ENCODE measurements at regions not wholly inside any gene's neighbourhood (a gene's known extent, or its start where the extent isn't known, plus 50 kb on each side); places are given as distances from the start of the nearest gene placed in this dataset.

DNA sequence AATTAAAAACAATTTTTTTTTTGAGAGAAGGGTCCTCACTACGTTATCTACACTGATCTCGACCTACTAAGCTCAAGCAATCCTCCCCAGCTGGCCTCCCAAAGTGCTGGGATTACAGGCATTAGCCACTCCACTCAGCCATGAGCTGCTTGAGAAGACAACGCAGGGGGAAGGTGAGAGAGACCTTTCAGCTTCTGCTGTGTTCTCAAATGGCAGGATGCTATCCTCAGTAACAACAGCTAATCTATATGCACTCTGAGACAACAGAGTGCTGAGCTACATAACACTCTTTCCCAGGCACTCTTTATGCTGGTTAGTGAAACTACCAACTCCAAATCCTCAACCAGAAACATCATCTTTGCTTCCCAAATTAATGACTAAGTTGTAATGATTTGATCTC, 526.1 kb downstream of the CCER1 start:
- DNase-seq (ENCODE audit: low spot score) (no peak), ATAC-seq (ENCODE audit: insufficient number of reproducible peaks, low FRiP score, low read depth) (no peak)
- Histone ChIP-seq H3K9me3 (no peaks in the 10 kb centered on the region), H3K27me3 (replicated peaks; ENCODE audit: insufficient read depth) (no peaks in the 10 kb centered on the region), H3K4me3 (no peak overlapping the region), H3K4me1 (ENCODE audit: control insufficient read depth in 1 of 2, low read depth in 2 of 2) (no peaks in the 10 kb centered on the region), H3K36me3 (no peaks in the 10 kb centered on the region), H3K27ac (no peak overlapping the region)
- TF ChIP-seq CTCF (IDR thresholded peaks at IDR 0.05) = no peak

GRCh38 chr12:90428465-90428864, 526.5 kb downstream of the CCER1 start:
- no peaks in the 10 kb centered on the region for H3K27me3 ChIP-seq (replicated peaks; ENCODE audit: insufficient read depth)
- H3K4me3 ChIP-seq = no peak overlapping the region
- no peak overlapping the region for H3K27ac ChIP-seq
- DNase-seq (ENCODE audit: low spot score) = no peak
- no peak for ATAC-seq (ENCODE audit: insufficient number of reproducible peaks, low FRiP score, low read depth)
- H3K9me3 ChIP-seq = no peaks in the 10 kb centered on the region
- no peaks in the 10 kb centered on the region for H3K4me1 ChIP-seq (ENCODE audit: control insufficient read depth in 1 of 2, low read depth in 2 of 2)
- TF ChIP-seq CTCF (IDR thresholded peaks at IDR 0.05) = no peak
- H3K36me3 ChIP-seq = no peaks in the 10 kb centered on the region

- Histone ChIP-seq H3K27ac (no peak overlapping the region), H3K36me3 (no peaks in the 10 kb centered on the region), H3K27me3 (replicated peaks; ENCODE audit: insufficient read depth) (no peaks in the 10 kb centered on the region), H3K9me3 (no peaks in the 10 kb centered on the region), H3K4me1 (ENCODE audit: control insufficient read depth in 1 of 2, low read depth in 2 of 2) (no peaks in the 10 kb centered on the region), H3K4me3 (no peak overlapping the region)
- no peak for ATAC-seq (ENCODE audit: insufficient number of reproducible peaks, low FRiP score, low read depth)
- no peak for TF ChIP-seq CTCF (IDR thresholded peaks at IDR 0.05)
- no peak for DNase-seq (ENCODE audit: low spot score)
These were observed 531.0 kb downstream of the CCER1 start for GRCh38 chr12:90423965-90424364.

DNA sequence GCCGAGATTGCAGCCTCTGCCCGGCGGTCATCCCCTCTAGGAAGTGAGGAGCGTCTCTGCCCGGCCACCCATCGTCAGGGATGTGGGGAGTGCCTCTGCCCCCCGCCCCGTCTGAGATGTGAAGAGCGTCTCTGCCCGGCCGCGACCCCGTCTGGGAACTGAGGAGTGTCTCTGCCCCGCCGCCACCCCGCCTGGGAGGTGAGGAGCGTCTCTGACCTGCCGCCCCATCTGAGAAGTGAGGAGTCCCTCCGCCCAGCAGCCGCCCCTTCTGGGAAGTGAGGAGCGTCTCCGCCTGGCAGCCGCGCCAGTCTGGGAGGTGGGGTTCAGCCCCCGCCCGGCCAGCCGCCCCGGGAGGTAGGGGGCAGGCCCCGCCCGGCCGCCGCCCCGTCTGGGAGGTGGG, 544.0 kb downstream of the CCER1 start:
- Histone ChIP-seq H3K27me3 (replicated peaks; ENCODE audit: insufficient read depth) (no peaks in the 10 kb centered on the region), H3K4me3 (no peak overlapping the region), H3K9me3 (no peaks in the 10 kb centered on the region), H3K27ac (no peak overlapping the region), H3K36me3 (no peaks in the 10 kb centered on the region), H3K4me1 (ENCODE audit: control insufficient read depth in 1 of 2, low read depth in 2 of 2) (no peaks in the 10 kb centered on the region)
- ATAC-seq (ENCODE audit: insufficient number of reproducible peaks, low FRiP score, low read depth) (no peak), DNase-seq (ENCODE audit: low spot score) (no peak)
- no peak for TF ChIP-seq CTCF (IDR thresholded peaks at IDR 0.05)

- no peaks in the 10 kb centered on the region for H3K9me3 ChIP-seq
- no peaks in the 10 kb centered on the region for H3K27me3 ChIP-seq (replicated peaks; ENCODE audit: insufficient read depth)
- no peaks in the 10 kb centered on the region for H3K4me1 ChIP-seq (ENCODE audit: control insufficient read depth in 1 of 2, low read depth in 2 of 2)
- DNase-seq (ENCODE audit: low spot score) = no peak
- no peak for TF ChIP-seq CTCF (IDR thresholded peaks at IDR 0.05)
- no peak overlapping the region for H3K4me3 ChIP-seq
- H3K27ac ChIP-seq = no peak overlapping the region
- no peaks in the 10 kb centered on the region for H3K36me3 ChIP-seq
- ATAC-seq (ENCODE audit: insufficient number of reproducible peaks, low FRiP score, low read depth) = no peak
These were observed 547.1 kb downstream of the CCER1 start for GRCh38 chr12:90407841-90408240.
